GM12878 (cell line): ENCODE measurements at regions not wholly inside any gene's neighbourhood (a gene's known extent, or its start where the extent isn't known, plus 50 kb on each side); places are given as distances from the start of the nearest gene placed in this dataset.

Experiments
- CTCF ChIP-seq, 3 experiments: IDR thresholded peaks in 2 of 3; conservative IDR thresholded peaks in 1 of 3; 2 replicates each; pipeline ENCODE4 v1.5.1; 2011; ENCODE audit warnings: low read depth in 3 of 3, low read length in 3 of 3, mild to moderate bottlenecking in 3 of 3, control low read depth in 2 of 3, moderate library complexity in 2 of 3, inconsistent platforms in 1 of 3, mixed read lengths in 1 of 3; ENCODE audit not compliant: control insufficient read depth in 2 of 3, insufficient read depth in 1 of 3; ENCODE audit errors: extremely low read depth in 1 of 3
- GATAD2B ChIP-seq: fragments of 450-650 bp; conservative IDR thresholded peaks from 2 replicates; pipeline ENCODE4 v1.6.1; 2017; ENCODE audit warnings: low read depth, mild to moderate bottlenecking, moderate library complexity
- RAD21 ChIP-seq: IDR thresholded peaks from 2 replicates; pipeline ENCODE4 v1.6.1; 2011; ENCODE audit warnings: mild to moderate bottlenecking, low read depth, low read length, moderate library complexity; ENCODE audit not compliant: insufficient read depth
- SP1 ChIP-seq: IDR thresholded peaks from one replicate; pipeline ENCODE4 v1.6.1; 2011; ENCODE audit warnings: low read depth, low read length
- ZNF384 ChIP-seq: IDR thresholded peaks from 2 replicates; pipeline ENCODE4 v1.6.1; 2012; ENCODE audit warnings: low read depth, mild to moderate bottlenecking, low read length, improper control_type of control experiment, borderline replicate concordance
- ZZZ3 ChIP-seq: IDR thresholded peaks from 2 replicates; pipeline ENCODE4 v1.6.1; 2011; ENCODE audit warnings: low read depth; ENCODE audit not compliant: control insufficient read depth, insufficient read length

GRCh38 chr5:173733021-173733420 is 116.6 kb upstream of the BOD1 start:
- TF ChIP-seq RAD21 (no peak), CTCF (IDR thresholded peaks at IDR 0.05 in 2 of 3, conservative IDR thresholded peaks at IDR 0.05 in 1 of 3; ENCODE audit: control insufficient read depth in 2 of 3, extremely low read depth in 1 of 3, insufficient read depth in 1 of 3, low read depth in 3 of 3, low read length in 3 of 3) (no peak), ZNF384 (no peak), GATAD2B (no peak), ZZZ3 (no peak), SP1 (no peak)
